ENCODE measurements at regions not wholly inside any gene's neighbourhood (a gene's known extent, or its start where the extent isn't known, plus 50 kb on each side); places are given as distances from the start of the nearest gene placed in this dataset.

GRCh38 chr10:90319188-90319914 is 538.5 kb downstream of the HTR7 start:
- TF ChIP-seq EZH2 (IDR thresholded peaks at IDR 0.05; ENCODE audit: low read length, unreplicated experiment): no peak
- TF ChIP-seq CTCF (conservative IDR thresholded peaks at IDR 0.05; ENCODE audit: low read depth, low read length): no peak
